HUES48 (cell line): ENCODE measurements at regions not wholly inside any gene's neighbourhood (a gene's known extent, or its start where the extent isn't known, plus 50 kb on each side); places are given as distances from the start of the nearest gene placed in this dataset.

Source experiments
- H3K27ac ChIP-seq: one replicate; pipeline ENCODE4 v1.7.0; 2013; ENCODE audit warnings: low read depth, low read length, inconsistent platforms
- H3K27me3 ChIP-seq: 2 replicates; pipeline ENCODE4 v1.6.1; 2013; ENCODE audit warnings: mild to moderate bottlenecking, low read length; ENCODE audit not compliant: control insufficient read depth, insufficient read depth
- H3K36me3 ChIP-seq: 2 replicates; pipeline ENCODE4 v1.6.1; 2013; ENCODE audit warnings: low read length; ENCODE audit not compliant: control insufficient read depth, insufficient read depth
- H3K4me1 ChIP-seq: 2 replicates; pipeline ENCODE4 v1.6.1; 2013; ENCODE audit warnings: mild to moderate bottlenecking, low read length; ENCODE audit not compliant: control insufficient read depth, insufficient read depth
- H3K4me3 ChIP-seq: 2 replicates; pipeline ENCODE4 v1.5.1; 2013; ENCODE audit warnings: mild to moderate bottlenecking, low read depth, low read length
- H3K9ac ChIP-seq: 2 replicates; pipeline ENCODE4 v1.6.1; 2013; ENCODE audit warnings: mild to moderate bottlenecking, low read depth, low read length, moderate library complexity
- H3K9me3 ChIP-seq: 2 replicates; pipeline ENCODE4 v1.6.1; 2013; ENCODE audit warnings: low read length; ENCODE audit not compliant: control insufficient read depth, insufficient read depth

DNA sequence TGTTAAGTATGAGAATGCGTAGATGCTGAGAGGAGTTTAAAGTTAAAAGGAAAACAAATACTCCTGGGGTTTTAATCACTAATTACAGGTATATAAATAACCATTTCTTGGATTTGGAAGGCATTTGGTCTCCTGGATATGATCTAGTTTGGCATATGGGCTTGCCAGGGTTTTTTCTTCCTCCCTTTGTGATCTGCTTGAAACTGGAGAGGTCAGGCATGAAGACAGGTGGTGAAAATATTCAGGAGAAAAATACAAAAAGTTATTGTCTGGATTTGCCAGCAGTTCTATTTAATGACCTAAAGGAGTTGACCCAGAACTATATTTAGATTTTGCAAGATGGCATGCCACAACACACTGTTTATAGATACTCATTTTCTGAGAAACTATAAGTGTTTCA, 136.3 kb downstream of the DIPK2A start:
- no peak overlapping the region for H3K4me3 ChIP-seq
- no peak overlapping the region for H3K9ac ChIP-seq
- peaks cover 18% of the 10 kb centered on the region for H3K4me1 ChIP-seq
- no peaks in the 10 kb centered on the region for H3K9me3 ChIP-seq
- H3K27me3 ChIP-seq = no peaks in the 10 kb centered on the region
- no peaks in the 10 kb centered on the region for H3K36me3 ChIP-seq
- no peak overlapping the region for H3K27ac ChIP-seq

GRCh38 chr3:144109944-144110343, 138.3 kb downstream of the DIPK2A start:
- Histone ChIP-seq H3K9me3 (no peaks in the 10 kb centered on the region), H3K27me3 (no peaks in the 10 kb centered on the region), H3K27ac (no peak overlapping the region), H3K9ac (no peak overlapping the region), H3K4me3 (no peak overlapping the region), H3K4me1 (peaks cover 15% of the 10 kb centered on the region), H3K36me3 (no peaks in the 10 kb centered on the region)

DNA sequence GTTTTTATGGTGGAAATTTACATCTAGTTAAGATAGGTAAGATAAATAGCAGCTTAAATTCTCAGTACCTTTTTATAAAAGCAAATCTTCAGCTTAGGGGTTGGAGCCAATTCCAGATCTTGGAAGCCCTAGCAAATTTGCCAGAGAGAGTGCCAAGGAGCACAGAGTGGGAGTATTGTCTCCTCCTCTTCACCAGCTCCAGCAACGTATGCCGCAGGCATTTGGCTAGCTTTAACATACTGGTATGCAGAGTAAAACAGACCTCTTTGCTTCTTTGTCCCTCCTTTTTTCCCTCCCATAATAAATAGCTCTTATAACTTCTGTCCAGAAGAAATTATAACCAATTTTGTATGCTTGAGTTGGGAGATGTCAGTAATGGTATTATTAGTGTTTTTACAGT, 140.4 kb downstream of the DIPK2A start:
- peaks cover 18% of the 10 kb centered on the region for H3K4me1 ChIP-seq
- H3K36me3 ChIP-seq = no peaks in the 10 kb centered on the region
- H3K27me3 ChIP-seq = no peaks in the 10 kb centered on the region
- no peak overlapping the region for H3K9ac ChIP-seq
- no peak overlapping the region for H3K27ac ChIP-seq
- no peaks in the 10 kb centered on the region for H3K9me3 ChIP-seq
- H3K4me3 ChIP-seq = no peak overlapping the region

GRCh38 chr3:144112437-144112836, 140.8 kb downstream of the DIPK2A start:
- Histone ChIP-seq H3K9me3 (no peaks in the 10 kb centered on the region), H3K36me3 (no peaks in the 10 kb centered on the region), H3K4me3 (no peak overlapping the region), H3K27me3 (no peaks in the 10 kb centered on the region), H3K27ac (no peak overlapping the region), H3K4me1 (peaks cover 18% of the 10 kb centered on the region), H3K9ac (no peak overlapping the region)

DNA sequence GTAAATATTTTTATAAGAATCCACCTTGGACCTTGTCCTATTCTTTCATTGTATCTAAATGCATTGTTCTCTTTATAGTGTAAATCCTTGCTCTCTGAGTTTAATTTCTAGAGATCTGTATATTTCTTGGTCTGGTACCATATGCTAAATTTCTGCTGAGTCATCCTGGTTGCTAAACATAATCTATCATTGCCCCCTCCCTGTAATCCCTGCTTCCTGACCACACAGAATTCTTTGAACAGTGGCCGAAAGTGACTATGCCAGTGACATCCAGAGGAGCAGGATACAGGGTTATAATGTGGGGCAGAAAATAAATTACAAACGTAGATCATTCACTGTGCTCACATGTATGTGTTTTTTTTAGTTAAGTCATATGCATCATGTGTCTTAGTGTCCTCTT, 143.1 kb downstream of the DIPK2A start:
- Histone ChIP-seq H3K4me3 (no peak overlapping the region), H3K27me3 (no peaks in the 10 kb centered on the region), H3K9ac (no peak overlapping the region), H3K27ac (no peak overlapping the region), H3K36me3 (no peaks in the 10 kb centered on the region), H3K9me3 (no peaks in the 10 kb centered on the region), H3K4me1 (peaks cover 23% of the 10 kb centered on the region)

GRCh38 chr3:144119633-144120032, 148.0 kb downstream of the DIPK2A start:
- Histone ChIP-seq H3K27ac (peak overlapping the region; percentile 17), H3K36me3 (no peaks in the 10 kb centered on the region), H3K9ac (no peak overlapping the region), H3K4me1 (peaks cover 35% of the 10 kb centered on the region), H3K27me3 (no peaks in the 10 kb centered on the region), H3K4me3 (no peak overlapping the region), H3K9me3 (no peaks in the 10 kb centered on the region)

DNA sequence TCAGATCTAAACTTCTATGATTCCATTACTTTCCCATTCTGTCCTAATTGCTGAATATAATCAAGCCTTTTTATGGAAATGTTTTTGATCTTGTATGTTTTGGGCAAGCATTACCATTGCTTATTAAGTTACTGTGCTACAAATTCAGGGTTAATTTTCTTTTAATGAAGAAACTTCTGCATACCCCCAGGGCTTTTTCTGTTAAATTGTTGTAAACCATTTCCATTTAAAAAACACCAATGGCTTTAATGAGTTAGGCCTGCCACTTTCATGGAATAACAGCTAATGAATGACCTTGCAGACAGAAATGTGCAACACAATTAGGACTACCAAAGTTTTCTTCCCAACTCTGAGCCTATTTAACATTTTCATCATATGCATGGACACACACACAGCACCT, 150.0 kb downstream of the DIPK2A start:
- H3K4me3 ChIP-seq = no peak overlapping the region
- no peaks in the 10 kb centered on the region for H3K36me3 ChIP-seq
- H3K27ac ChIP-seq = no peak overlapping the region
- H3K27me3 ChIP-seq = no peaks in the 10 kb centered on the region
- H3K9me3 ChIP-seq = 0 out of 2 replicates have a peak, but pooled peaks cover 3% of the 10 kb centered on the region
- H3K4me1 ChIP-seq = peaks cover 30% of the 10 kb centered on the region
- no peak overlapping the region for H3K9ac ChIP-seq

DNA sequence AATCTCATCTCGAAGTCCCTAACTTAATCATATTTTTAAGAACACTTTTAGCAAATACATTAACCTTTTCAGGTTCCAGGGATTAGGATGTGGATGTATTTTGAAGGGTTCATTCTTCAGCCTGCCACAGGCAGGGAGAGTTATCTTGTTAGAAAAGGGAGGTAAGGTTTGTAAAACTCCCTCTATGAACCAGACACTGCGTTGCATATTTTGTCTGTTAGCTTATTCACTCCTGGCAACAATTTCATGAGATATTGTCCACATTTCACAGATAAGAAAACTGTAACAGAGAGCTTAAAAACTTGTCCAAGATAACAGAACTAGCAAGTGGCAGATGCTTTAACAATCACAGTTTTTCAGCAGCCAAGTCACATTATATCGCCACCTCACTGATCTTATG, 155.4 kb downstream of the DIPK2A start:
- Histone ChIP-seq H3K9me3 (0 out of 2 replicates have a peak, but pooled peaks cover 3% of the 10 kb centered on the region), H3K9ac (no peak overlapping the region), H3K4me3 (no peak overlapping the region), H3K4me1 (peaks cover 28% of the 10 kb centered on the region), H3K27me3 (no peaks in the 10 kb centered on the region), H3K36me3 (no peaks in the 10 kb centered on the region), H3K27ac (no peak overlapping the region)

DNA sequence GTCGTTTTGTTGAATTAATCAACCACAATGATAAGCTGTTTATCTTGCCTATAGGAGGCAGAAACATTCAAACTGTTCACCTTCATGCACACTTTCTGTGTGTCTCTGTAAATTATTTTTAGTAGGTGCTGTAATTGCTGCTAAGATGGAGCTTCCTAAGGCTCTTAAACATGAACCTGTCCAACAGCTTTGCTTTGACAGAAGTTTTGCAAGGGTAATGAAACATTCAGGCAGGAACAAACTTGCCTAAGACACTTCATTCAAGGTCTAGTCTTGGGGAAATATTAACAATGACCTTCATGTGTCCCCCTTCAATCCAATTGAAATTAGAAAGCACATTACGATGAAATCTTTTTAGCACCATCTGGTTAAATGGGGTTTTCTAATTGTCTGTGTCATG, 156.1 kb downstream of the DIPK2A start:
- Histone ChIP-seq H3K4me3 (no peak overlapping the region), H3K36me3 (no peaks in the 10 kb centered on the region), H3K27me3 (no peaks in the 10 kb centered on the region), H3K9ac (no peak overlapping the region), H3K4me1 (peaks cover 21% of the 10 kb centered on the region), H3K27ac (peak overlapping the region; percentile 63), H3K9me3 (0 out of 2 replicates have a peak, but pooled peaks cover 3% of the 10 kb centered on the region)

- peak overlapping the region; percentile 63 for H3K27ac ChIP-seq
- H3K4me3 ChIP-seq = no peak overlapping the region
- H3K27me3 ChIP-seq = no peaks in the 10 kb centered on the region
- no peaks in the 10 kb centered on the region for H3K36me3 ChIP-seq
- peaks cover 18% of the 10 kb centered on the region for H3K4me1 ChIP-seq
- H3K9me3 ChIP-seq = 0 out of 2 replicates have a peak, but pooled peaks cover 3% of the 10 kb centered on the region
- no peak overlapping the region for H3K9ac ChIP-seq
Observed at GRCh38 chr3:144128108-144128892, 156.7 kb downstream of the DIPK2A start.

DNA sequence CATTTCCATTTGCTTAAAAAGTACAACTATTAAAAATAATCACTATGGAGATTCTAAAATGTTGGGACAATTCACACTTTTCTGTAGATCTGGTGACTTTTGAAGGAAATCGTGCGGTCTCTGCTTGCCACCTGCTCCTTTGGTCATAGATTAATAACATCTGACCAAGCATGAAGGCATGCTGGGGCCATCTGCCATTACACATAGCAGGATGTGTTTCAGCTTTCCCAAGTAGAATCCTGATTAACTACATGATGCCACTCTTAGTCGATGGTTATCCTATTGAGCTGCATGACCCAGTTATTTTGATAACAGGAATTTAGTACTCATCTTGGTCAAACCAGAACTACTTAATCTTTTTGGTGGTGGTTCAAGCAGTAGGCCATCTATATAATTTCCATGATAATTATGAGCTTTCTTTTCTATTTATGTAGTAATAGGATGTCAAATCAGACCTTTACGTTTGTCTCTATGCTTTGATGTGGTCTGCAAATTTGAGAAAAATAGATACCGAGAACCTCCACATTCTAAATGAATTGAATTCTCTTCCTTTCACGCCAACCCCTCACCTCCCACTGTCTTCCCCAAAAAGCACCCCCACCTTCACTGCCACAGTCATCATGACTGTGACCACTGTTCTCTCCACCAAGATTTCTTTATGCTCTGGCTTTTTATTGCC, 158.1 kb downstream of the DIPK2A start:
- Histone ChIP-seq H3K4me3 (no peak overlapping the region), H3K36me3 (no peaks in the 10 kb centered on the region), H3K9me3 (0 out of 2 replicates have a peak, but pooled peaks cover 3% of the 10 kb centered on the region), H3K27ac (no peak overlapping the region), H3K27me3 (no peaks in the 10 kb centered on the region), H3K9ac (no peak overlapping the region), H3K4me1 (peaks cover 18% of the 10 kb centered on the region)
